Islet precursor cell (in vitro differentiated cells): ENCODE measurements at regions not wholly inside any gene's neighbourhood (a gene's known extent, or its start where the extent isn't known, plus 50 kb on each side); places are given as distances from the start of the nearest gene placed in this dataset.

Experiments
- DNase-seq: peaks from one replicate; pipeline ENCODE4 v3.0.0-alpha.2; 2018

DNA sequence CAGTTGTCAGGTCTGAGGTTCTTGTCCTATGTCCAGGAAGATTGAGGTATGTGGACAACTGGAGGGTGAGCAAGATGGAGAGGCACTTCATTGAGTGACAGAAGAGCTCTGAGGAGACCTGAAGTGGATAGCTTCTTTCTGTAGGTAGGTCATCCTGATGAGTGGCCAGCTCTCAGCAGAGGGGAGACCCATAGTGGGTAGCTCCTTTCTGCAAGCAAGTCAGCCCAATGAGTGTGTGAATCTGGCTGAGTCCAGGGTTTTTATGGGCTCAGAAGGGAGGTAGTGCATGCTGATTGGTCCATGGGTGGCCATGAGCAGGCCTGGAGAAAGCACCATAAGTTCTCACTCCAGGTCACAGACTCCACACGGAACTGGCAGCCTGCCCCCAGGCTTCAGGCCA lies 92.6 kb upstream of the GALNT5 start:
- DNase-seq, result no peak

DNA sequence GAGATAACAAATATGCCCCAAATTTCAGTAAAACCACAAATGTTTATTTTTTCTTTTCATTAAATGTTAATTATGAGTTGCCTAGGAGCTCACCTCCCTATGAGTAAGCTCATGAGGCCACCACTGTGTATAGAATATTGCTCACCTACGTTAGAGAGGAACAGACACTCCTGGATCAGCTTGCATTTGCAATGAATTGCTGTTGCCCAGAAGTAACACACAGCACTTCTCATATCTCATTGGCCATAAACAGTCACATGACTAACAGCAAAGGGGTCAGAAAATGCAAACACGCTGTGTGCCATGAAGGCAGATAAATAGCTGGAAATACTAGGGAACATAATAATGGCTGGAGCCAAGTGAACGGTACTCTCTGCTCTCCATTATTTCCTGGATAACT lies 89.0 kb upstream of the GALNT5 start:
- DNase-seq, result no peak

DNA sequence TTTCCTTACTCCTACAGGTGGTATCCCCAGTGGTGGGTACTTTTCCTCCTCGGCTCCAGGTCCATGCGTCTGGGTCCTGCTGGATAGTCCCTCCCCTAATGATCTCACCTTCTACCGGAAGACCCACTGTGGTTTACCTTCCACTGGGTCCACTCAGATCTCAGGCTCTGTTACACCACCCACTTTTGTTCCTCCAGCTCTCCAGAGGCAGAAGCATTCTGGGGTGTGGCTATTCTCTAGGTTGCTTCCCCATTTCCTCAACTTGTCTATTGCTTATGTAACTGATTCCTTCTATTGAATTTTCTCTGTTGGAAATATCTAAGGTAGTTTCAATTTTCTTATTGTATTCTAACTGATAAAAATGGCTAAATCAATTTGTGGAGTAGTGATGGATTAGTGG lies 87.6 kb upstream of the GALNT5 start:
- no peak for DNase-seq

DNA sequence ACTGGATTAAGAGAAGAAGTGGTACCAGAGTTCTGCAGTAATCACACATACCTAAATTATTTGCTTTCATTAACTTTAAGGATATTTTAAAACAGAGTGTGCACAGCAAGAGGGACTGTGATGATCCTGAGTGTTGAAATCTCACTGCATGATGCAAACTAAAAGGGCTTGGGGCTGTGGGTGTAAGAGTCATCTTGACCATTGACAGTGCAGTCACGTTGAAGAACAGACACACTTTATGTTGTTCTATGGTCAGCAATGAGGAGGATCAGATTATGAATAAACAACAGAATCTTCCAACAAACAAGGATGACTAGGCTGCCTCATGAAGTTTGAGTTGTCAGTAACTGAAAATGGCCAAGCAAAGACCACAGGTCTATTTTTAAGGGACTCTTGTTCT lies 87.2 kb upstream of the GALNT5 start:
- no peak for DNase-seq

DNA sequence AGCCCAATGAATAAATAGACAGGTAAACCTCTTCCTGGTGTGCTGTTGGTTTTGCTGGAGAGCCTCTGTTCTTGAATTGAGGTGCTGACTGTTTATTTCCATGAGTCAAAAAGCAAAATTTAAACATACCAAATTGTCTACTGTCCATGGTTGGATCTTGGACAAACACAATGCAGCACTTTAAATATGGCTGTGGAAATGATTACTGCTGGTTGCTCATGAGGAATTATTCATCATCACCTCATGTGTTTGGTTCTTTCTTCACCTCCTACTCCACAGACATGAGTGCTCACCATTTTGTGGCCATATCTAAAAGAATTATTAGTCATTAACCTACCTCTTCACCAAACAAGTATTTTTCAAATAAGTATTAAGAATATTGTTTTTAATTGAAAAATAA lies 85.3 kb upstream of the GALNT5 start:
- no peak for DNase-seq

GRCh38 chr2:157172866-157173578 lies 84.5 kb upstream of the GALNT5 start:
- DNase-seq, result no peak

- DNase-seq, result no peak
These were observed 83.7 kb upstream of the GALNT5 start for GRCh38 chr2:157173740-157174184.

DNA sequence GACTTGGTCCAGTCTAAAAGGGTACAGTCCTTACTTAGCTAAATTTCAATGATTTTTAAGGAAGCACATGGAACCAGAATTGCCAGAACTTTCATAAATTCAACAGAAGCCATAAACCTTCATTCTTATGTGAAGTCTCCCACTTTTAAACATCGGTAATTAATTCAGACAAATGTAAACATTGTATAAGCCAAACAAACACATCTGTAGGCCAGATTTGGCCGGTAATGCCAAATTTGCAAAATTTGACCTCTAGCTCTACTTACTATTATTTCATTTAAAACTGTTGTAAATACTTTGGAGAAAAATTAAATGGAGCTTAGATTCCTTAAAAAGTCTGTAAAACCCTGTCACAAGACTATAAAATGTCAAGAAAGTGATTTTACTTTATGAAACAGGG lies 83.2 kb upstream of the GALNT5 start:
- DNase-seq, result no peak

DNA sequence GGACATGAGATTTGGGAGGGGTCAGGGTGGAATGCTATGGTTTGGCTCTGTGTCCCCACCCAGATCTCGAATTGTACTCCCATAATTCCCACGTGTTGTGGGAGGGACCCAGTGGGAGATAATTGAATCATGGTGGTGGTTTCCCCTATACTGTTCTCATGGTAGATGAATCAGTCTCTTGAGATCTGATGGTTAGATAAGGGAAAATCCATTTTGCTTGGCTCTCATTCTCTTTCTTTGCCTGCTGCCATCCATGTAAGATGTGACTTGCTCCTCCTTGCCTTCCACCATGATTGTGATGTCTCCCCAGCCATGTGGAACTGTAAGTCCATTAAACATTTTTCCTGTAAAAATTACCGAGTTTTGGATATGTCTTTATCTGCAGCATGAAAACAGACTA lies 80.9 kb upstream of the GALNT5 start:
- no peak for DNase-seq

DNA sequence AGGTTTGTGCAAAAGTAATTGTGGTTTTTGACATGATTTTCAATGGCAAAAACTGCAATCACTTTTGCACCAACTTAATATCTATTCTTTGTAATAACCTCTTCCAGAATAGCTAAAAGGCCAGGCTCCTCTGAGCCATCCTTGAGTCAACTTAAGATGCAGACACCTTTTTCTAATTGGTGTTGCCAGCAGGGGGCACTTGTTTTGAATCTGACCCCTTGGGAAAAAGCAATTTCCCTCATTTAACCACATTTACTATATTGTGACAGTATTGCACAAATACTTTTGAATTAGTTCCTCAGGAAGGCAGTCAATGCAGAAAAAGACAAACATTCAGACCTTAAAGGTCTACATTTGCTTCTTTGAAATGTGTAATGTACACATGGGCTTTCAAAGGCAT lies 78.6 kb upstream of the GALNT5 start:
- no peak for DNase-seq

DNA sequence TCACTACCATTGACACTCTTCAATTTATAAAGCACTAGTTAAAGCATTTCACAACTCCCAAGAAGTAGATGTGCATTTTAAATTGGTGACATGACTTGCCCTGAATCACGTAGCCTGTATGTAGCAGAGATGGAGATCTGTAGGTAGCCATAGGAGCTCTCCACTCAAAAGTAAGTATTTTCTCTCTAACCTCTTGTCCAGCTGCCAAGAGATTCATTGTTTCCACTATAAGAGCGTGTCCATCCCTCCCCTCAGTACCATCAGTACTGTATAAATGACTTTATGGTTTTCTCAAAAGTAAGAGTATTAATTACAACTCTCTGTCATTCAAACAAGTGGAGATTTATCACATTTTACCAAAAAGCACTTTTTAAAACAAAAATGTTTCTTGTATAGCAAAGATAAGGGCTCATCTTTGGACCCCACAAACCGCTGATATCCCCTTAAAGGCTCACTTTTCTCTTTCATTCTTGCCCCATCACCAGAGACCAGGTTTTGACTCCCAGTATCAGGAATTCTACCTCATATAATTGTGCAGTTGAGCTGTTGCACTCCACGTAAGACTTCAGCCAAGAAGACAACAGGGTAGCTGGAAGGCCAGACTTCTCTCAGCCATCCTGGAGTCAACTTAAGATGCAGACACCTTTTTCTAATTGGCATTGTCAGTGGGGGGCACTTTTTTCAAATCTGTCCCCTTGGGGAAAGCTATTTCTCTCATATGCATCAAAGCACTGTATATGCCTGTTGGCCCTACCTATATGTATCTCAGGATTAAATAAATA lies 78.0 kb upstream of the GALNT5 start:
- DNase-seq, result no peak

DNA sequence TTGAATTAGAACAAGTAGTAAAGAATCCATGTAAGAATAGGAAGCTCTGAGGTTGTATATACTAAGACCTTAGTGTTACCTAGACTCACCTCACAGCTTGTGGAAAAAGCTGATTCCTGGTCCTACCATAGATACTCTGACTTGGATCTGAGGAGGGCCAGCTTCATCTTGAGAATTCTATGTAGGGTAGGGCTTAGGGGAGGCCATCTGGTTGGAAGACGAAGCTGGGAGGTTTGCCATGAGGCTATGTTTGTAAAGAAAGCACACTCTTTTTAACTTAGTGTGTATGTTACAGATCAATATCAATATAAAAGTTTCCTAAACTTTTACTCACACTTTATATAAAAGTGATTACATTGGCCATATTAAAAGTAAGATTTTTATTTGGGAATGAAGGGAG lies 77.1 kb upstream of the GALNT5 start:
- no peak for DNase-seq

DNA sequence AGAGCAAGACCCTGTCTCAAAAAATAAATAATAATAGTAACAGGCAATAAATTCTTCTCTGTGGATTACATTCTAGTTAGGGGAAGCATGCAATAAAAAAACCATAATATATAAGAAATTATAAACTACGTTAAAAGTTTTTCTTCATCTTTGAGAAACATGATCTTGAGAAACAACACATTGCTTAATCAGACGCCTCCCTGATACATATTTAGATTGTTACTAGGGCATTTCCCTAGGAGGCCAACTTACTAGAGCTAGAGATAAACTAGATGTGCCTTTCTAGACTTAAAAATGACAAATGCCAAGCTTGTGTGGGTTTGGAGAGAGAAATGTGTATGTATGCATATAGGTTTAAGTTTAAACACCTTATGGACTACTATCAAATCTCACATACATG lies 76.3 kb upstream of the GALNT5 start:
- DNase-seq, result no peak

- DNase-seq, result no peak
These were observed 75.2 kb upstream of the GALNT5 start for GRCh38 chr2:157182204-157182709.

DNA sequence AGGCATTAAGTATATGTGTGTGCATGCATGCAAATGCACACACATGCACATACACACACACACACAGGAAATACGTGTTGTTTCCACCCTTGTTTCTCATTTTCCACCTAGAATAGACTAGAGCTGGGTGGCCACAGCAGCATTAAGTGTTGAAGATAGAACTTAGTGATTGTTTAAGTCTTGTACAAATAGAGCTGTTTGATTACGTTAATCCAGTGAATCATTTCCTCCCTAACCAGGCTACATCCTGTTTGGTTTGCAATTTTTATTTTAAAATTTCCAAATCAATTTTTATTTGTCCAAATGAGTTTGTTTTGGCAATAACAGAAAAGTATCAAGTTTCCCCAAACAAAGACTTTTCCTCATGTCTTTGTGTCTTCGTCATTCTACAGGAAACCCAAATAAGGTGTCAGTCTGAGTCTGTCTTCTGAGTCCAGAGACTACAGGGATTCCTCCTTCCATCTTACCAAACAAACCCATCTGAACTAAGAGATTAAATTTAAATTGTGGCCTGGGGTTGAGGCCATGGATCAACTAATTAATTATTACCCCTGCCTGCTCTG lies 74.6 kb upstream of the GALNT5 start:
- no peak for DNase-seq

DNA sequence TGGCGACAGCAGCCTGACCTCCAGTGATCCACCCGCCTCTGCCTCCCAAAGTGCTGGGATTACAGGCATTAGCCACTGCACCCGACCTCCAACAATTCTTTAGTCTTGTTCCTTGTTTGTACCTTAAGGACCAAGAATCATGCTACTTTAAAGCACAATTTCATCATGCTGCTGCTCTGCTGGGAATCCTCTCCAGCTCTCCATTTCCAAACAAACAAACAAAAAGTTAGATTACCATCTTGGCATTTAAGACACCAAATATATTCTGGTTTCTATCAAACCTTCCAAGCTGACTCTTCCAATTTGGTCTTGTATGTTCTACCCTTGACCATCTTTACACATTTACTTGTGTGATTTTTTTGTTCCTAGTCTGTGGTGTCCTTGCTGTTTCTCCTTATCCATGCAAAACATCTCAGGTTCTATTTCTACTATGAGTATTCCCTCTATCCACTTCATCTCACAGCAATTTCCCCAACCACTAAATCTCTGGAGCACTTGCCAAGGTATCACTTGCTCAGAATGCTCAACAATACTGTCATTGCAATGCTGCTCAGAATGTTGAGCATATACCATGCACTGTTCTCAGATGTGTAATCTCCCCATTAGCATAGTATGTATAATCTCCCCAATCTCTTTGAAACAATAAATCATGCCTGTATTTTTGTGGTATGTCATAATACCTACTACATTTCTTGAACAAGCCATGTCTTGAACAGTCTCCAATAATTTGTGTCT lies 73.2 kb upstream of the GALNT5 start:
- DNase-seq, result no peak

GRCh38 chr2:157185476-157186227 lies 71.9 kb upstream of the GALNT5 start:
- DNase-seq, result no peak

DNA sequence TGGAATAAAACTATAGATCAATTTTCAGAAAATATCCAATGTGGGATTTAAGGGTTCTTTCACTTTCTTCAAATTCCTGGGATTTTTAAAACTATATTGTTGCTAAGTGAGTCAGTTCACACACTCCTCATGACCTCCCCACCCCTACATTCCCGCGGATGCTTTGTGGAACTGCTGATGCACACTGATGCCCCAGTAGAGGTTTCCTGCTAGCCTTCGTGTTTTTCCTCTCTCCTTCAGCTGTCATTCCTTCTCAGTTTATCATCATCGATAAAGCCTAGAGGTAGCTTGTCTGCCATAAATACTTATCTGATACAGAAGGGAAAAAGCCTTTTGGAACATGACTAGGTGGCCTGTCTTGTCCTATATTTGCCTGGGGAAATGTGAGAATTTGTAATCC lies 67.4 kb upstream of the GALNT5 start:
- peak; percentile 62 for DNase-seq

GRCh38 chr2:157191186-157191585 lies 66.3 kb upstream of the GALNT5 start:
- DNase-seq, result no peak

GRCh38 chr2:157192445-157193423 lies 64.8 kb upstream of the GALNT5 start:
- no peak for DNase-seq

DNA sequence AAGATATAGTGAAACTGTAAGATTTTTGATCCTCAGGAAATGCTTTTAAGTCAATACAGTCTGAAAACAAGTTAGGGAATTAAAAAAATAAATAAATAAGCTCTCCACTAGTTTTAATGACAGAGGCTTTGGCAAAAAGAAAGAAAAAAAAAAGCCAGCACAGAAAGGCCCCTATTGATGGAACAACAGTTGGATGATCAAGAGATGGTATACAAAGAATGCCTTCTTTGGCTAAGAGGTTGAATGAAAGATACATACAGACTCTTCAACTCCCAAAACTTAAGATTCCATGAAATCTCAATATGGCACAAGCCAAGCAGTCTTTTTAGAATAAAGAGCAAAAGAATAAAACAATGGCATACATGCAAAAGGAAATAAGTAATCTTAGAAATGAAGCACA lies 64.0 kb upstream of the GALNT5 start:
- no peak for DNase-seq
